HS-27A (cell line): ENCODE measurements at regions not wholly inside any gene's neighbourhood (a gene's known extent, or its start where the extent isn't known, plus 50 kb on each side); places are given as distances from the start of the nearest gene placed in this dataset.

Source experiments
- DNase-seq: peaks from one replicate; pipeline ENCODE4 v3.0.0-alpha.2; 2012; ENCODE audit warnings: low read depth, missing footprints

DNA sequence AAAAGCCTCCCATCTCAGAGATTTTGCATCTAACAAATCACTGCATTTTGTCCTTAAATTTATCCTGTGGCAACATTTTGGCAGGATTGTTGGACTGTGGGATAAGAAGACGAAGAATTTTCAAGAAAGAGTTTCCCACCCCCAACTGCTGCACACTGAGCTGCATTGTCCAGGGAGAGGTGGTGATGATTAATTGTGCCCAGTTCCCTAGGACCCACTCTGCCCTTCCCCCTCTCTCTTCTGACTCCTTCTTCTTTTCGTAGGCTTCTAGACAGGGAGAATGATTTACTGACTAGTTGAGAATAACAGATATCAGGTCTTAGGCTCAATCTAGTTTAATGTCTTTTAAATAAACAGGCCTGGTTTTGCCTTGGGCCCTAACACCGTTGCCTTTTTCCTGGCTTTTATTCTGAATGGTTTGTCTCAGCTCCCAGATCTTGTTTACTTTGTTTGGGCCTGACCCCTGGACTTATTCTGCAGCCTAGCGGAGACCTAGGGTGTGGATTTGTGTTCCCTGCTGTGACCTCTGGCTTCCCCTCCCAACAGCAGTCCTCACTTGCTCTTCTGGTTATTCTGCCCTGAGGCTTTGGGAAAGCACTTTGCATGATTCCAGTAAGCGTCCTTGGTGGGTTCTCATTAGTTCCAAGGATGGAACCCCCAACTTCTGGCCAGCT is 233.3 kb downstream of the INSIG2 start:
- DNase-seq: no peak

DNA sequence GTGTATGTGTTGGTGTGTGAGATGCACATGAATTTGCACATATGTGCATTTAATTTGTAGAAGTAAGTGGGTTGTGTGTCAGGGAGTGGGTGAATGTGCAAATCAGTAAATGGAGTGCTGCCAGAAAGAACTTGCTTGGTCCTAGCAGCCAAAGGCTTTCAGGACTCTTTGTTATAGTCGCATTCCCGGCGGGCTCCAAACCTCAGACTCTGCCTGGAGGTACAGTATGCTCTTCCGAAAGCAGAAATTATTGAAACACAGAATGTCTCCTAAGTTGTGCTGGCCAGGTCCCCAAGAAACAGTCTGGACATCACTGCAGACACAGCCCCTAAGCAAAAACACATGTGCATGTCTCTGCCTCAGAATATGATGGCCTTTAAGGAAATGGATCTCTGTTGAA is 232.4 kb downstream of the INSIG2 start:
- DNase-seq: no peak

DNA sequence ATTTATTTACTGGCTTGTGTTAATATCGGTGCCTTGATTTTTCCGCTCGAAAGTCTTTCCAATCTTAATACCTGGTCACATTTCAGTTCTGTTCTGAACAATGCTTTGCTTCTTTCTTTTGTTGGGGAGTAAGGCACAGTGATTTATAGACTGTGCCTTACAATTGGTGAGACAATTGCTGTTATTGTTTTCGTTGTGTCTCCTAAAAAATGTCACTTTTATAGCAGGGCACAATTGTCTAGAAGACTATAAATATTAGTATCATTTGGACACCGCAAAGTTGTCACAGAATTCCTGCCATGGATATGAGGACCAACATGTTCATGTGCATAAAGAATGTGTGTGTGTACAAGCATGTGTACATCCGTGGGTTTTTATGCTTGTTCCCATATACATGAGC is 231.9 kb downstream of the INSIG2 start:
- DNase-seq: no peak

DNA sequence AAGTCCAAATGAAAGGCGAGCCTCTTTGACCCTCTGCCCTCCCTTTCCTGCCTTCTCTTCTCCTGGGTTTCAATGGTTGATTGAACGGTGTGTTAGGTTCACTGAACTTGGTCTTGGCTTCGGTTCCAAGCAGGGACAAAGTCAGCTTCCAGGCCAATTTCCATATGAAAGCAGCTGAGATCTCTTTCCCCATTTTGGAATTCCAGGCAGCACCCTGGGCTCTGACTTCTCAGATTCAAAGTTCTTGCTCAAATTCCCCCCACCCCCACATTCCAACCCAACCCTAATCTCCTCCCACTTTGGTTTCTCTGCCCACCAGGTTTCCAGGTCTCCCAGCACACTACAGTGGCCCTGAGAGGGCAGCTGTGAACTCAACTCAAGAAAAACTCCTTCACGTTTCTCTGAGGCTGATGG is 231.0 kb downstream of the INSIG2 start:
- DNase-seq: no peak

DNA sequence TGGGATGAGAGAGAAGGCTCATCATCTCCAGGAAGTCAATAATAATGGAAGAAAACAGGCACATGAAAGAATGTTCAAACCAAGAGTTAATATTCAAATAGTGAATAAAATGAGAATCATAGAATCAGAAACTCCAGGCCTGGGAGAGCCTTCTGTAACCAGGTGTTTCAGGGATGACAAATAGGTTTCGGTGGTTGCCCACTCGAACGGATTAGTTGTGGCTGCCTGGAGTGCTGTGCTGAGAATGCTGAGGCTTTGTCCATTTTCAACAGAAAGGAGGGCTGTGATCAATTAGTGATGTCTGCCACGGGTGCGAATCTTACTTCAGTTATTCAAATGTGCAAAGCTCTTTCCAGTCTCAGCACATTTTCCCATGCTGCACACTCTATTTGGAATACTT is 227.3 kb downstream of the INSIG2 start:
- no peak for DNase-seq

DNA sequence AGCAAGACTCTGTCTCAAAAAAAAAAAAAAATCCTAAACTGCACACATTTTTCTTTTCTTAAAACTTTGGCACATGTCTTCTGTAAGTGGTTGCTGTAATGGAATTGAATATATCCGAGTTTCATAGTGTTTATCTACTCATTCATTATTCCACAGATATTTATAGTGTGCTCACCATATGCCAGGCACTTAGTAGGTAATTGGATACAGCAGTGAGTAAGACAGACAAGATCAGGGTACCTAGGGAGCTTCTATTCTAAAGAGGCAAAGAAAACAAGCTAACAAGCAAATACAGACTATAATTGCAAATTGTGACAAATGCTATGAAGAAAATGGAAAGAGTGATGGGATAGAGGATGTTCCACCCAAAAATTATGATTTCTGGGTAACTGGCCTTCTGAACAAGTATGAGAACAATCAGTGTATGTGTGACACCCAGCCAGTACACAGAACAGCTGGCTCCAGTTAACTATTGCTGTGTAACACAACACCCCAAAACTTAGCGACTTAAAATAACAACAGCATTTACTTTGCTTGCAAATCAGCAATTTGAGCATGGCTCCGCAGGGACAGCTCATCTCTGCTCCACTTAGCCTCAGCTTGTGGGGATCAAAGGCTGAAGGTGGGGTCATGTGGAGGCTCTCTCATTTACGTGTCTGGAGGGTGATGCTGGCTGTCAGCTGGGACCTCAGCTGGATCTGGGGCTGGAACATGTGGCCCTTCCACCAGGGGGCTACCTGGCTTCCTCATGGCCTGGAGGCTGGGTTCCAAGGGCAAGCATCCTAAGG is 224.9 kb downstream of the INSIG2 start:
- DNase-seq: no peak

DNA sequence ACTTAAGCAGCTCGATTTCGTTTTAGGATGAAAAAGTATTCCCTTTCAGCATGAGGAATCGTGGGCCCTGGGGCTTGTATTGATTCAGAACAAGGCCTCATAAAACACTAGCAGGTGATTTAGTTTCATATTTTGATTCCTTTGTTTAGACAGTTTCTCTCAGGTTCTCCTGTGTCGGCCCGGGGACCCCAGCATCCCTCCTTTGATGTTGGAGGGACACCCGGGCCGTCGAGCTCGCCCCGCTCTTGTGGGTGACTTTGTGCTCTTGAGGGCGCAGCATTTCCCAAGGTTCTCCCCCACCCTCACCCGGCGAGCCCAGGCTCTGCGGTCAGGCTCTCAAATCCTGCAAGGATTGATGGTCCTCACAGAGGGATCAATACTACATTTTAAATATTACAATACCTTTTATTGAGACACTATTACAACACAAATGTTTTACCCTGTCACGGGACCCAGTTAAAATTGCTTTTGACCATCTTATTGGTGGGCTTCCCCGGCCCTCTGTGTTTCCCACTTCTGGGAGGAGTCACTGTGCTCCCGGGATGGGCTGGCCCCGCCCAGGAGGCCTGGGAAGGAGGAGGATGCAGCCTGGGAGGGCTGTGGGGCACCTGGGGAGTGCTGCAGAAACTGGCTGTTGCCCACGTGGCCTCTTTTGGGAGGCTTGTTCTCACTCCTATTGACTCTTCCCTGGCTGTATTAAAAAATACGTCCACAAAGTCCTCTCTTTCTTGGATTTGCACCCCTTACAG is 222.6 kb downstream of the INSIG2 start:
- no peak for DNase-seq

DNA sequence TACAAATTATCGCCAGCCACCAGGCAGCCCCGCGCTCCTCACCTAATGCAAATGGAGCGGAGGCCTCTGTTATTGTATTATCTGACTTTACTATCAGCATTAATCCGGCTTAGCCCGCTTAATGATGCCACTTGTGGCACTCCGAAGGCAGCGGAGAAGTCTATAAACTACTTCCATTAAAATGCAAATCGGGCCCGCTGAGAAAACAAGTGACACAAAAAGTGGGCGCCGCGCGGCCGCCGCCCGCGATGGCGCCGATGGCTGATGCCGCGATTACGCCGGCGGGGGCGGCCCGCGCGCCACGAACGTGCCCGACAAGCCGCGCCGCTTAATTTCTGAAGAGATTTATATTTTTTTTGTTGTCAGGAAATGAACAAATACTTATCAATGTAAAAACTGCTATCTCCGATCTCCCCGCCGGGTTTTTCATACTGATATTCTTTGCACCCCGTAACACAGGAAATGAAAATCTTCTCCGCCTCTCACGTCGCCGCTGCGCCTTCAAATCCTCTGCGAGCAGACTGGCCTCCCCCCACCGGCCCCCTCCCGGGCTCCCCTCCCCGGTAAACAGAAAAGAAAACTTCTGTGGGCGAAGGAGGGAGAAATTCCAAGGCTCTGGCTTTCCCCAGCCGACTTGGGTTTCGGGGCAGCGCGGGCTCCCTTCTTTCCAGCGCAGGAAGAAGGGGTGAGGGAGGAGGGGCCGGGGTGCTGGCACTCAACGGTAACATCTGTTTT is 221.8 kb downstream of the INSIG2 start:
- no peak for DNase-seq

DNA sequence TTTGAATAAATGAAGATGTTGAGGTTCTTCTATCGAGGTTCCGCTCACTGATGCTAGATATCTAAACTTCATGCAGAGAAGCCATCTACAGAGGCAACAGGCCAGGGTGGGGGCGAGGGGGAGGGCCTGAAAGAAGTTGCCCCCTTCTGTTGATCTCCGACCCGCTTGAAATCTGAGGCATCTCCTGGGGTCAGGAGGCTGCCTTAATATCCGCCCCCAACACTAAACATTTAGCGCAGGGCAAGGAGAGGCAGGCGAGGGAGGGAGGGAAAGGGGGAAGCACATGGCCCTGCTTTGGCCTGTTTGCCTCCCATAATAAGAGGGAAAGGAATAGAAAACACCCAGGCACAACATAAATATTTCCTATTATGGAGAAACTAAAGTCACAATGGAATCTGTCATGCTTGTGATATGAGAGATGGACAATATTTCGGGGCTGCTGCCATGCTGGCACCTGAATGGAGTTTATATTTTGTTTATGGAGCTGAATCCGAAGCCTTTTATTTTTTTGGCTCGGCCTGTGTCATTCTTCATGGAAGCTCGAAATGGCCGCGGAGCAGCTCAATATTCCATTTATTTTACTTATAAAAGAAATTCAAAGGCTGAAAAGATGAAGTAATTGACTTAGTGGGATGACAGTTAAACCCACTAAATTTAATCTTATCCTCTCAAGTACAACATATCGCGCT is 221.1 kb downstream of the INSIG2 start:
- DNase-seq: no peak

DNA sequence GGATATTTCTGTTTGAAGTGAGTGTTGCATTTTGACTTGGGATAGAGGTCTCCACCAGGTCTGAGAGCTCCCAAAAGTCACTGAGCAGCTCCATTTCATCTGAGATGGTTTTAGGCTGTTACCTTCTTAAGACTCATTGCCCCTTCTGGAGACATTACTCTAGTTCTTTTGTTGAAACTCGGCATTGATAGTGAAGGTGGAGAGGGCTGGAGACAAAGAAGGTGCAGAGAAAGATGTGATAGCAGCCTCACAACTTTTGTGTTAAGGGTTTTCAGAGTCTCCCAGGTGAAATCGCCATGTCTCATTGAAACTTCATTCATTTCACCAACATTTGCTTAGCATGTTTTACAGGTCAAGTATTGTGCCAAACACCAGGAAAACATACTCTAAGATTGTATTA is 219.6 kb downstream of the INSIG2 start:
- no peak for DNase-seq

DNA sequence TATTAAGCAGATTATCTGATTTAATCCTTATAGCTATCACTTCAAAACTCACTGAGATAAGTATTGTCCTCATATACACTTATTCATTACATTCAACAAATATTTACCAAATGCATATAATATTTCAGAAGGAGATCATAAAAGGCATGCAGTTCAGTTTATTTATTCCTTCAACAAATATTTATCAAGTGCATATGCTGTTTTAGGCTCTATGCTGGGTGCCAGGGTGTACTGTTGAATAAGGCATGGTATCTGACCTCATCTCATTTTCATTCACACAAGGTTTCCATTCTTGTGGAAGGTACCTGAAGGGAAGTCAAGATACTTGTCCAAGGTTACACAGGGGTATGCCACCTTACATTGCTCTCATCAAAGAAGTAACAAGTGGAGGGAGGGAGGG is 213.0 kb downstream of the INSIG2 start:
- DNase-seq: no peak

DNA sequence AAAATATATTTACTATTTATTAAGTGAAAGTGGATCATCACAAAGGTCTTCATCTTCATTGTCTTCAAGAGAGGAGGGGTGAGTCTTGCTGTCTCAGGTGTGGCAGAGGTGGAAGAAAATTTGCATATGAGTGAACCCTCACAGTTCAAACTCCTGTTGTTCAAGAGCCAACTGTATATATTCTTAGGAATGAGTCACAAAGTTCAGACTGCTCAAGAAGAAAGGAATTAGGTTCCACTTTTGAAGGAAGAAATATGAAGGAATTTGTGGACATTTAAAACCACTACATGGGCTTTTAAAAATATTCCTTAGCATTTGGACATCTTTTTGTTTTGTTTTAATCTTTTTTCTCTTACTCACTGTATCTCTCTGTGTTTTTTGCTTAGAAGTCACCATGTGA is 212.6 kb downstream of the INSIG2 start:
- no peak for DNase-seq

DNA sequence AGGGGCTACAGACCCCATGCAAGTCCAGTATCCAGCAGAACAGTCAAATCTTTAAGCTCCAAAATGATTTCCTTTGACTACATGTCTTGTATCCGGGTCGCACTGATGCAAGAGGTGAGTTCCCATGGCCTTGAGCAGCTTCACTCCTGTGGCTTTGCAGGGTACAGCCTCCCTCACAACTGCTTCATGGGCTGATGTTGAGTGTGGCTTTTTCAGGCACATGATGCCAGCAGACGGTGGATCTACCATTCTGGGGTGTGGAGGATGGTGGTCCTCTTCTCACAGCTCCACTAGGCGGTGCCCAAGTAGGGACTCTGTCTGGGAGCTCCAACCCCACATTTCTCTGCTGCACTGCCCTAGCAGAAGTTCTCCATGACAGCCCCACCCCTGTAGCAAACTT is 208.4 kb downstream of the INSIG2 start:
- no peak for DNase-seq

DNA sequence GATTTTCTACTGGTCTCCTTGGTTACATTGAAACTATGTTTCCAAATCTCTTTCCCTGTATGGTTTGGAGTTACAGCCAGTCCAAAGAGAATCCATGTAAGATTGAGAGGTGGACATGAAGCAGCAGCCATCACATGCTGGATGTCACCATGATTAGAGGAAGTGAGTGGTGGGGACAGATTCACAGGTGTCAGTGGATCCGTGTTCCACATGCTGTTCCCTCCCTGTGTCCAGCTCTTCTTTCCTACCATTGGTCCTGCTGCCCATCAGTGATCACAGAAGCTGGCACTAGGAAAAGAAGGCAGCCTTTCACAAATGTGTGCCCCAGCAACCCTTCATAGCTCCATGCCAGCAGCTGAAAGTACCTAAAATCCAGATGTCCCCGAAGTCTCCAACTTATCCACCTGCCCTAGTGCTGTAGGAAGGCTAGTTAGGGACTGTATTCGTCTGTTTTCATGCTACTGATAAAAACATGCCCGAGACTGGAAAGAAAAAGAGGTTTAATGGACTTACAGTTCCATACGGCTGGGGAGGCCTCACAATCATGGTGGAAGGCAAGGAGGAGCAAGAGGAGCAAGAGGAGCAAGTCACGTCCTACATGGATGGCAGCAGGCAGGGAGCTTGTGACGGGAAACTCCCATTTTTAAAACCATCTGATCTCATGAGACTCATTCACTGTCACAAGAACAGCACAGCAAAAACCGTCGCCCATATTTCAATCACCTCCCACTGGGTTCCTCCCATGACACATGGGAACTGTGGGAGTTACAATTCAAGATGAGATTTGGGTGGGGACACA is 207.5 kb downstream of the INSIG2 start:
- DNase-seq: no peak

DNA sequence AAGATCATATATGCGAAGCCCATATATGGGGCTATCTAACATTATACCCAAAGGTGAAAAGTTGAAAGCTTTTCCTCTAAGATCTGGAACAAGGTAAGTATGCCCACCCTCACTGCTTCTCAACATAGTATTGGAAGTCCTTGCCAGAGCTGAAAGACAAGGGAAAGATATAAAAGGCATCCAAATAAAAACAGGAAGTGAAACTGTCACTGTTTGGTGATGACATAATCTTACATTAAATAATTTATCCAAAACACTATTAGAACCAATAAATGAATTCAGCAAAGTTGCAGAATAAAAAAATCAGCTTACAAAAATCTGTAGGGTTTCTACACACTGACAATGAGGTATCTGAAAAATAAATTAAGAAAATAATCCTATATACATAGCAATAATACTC is 205.8 kb downstream of the INSIG2 start:
- no peak for DNase-seq

DNA sequence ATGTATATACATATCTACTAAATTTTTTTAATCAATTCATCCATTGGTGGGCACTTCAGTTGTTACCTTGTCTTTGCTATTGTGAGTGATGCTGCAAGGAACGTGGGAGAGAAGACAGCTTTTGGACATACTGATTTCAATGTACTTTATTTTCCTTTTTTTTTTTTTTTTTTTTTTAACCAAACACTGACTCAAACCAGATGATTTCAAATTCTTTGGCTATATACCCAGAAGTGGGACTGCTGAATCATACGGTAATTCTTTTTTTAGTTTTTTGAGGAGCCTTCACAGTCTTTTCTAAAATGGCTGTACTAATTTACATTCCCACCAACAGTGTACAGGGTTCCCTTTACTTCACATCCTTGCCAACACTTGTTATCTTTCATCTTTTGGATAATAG is 204.7 kb downstream of the INSIG2 start:
- DNase-seq: no peak

DNA sequence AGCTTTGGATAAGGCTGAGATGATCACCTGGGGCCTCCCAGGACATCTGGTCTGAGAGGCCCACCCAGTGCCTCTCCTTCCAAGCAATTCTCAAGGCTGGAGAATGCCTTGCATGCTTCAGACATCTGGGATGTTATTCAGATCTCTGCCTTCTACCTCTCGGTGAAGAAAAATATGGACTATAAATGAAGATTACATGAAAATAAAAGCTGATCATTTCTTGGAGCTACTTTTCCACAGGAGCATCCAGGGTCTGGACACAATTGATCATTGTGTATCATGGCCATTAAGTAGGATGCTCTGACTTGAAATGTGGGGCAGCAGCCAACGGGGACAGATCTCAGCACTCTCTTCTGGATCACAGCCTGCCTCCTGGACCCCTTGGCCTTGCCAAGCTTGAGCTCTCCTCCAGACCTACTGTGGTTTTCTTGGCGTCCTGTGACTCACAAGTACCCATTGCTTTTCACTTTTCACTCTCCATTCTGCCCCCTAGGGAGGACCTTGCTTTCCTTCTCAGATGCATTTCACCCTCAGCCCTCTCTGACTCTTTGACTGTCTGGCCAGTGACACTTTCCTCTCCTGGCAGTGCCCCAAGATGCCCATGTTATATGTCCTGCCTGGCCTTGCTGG is 203.1 kb downstream of the INSIG2 start:
- DNase-seq: no peak

DNA sequence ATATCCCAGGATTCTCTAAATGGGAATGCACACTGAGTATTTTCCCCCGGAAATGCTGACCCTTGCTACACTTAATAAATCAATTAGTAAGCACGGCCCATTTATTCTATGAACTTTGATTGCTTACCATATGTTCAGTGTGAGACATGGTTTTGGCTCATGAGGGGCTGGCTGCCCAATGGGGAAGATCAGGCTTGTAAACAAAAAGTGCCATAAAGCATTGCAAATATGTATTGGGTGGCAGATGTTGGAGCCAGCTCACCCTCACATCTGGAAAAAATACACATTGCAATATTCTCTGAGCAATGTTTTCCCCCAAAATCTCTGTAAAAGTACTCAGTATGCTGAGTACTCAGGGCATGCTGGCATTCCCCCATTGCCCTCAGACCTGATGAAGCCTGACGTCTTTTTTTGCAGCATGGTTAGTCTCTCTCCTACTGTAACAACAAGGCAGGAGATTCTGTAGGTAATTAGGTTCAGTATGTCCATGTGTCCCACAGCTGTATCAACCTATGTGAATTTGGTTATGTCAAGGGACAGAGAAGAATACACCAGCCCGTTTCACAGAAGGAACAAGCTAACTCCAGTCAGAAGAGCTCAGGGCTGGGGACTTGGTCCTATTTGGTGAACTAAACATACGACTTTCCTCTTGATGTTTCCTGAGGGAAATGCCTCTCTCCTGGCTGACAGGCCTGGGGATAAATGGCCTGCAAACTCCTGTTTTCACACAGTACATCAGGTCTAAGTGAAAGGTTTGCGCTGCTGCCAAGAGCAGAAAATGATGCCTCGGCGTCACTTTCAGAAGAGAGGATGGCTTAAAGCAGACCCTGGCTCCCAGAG is 202.4 kb downstream of the INSIG2 start:
- no peak for DNase-seq

DNA sequence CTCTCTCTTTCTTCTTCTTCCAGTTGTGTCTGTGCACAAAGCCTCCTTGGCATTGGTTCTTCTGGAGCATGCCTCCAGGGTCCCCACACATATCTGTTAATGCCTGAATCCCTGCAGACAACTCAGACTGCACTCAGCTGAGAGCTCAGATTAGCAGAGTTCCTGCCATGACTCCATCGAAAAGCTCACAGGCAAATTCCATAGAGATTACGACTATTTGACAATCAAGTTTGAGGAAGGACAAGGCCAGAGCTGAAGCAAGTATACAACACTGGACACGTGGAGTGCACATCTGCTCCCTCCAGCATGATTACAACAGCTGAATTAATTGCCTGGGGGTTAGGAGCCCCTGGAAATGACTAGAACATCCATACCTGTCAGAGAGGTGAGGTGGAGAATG is 190.7 kb downstream of the INSIG2 start:
- no peak for DNase-seq

DNA sequence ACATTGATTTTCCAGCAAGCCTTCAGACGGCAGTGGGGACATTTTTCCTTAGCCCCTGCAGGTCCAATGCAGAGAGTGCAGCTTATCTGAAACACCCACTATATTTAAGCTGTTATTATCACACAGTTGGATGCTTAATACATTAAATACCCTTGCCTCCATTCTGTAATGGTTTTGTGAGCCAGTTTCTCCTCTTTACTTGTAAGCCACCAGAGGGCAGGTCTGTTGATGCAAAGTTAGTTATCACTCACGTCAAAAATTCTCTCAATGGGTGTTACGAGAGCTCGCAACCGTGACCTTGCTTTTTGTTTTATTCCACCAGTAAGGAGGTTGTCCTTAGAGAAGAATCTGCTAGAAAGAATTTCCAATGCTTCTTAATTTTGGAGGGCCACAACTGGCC is 189.8 kb downstream of the INSIG2 start:
- DNase-seq: no peak
